ENCODE measurements at regions not wholly inside any gene's neighbourhood (a gene's known extent, or its start where the extent isn't known, plus 50 kb on each side); places are given as distances from the start of the nearest gene placed in this dataset.

- H3K4me1 ChIP-seq (ENCODE audit: insufficient read depth, low read length): no peaks in the 10 kb centered on the region
- no peak overlapping the region for H3K27ac ChIP-seq (ENCODE audit: low read depth, low read length)
- H3K9me3 ChIP-seq (ENCODE audit: control insufficient read depth in 1 of 2, low read length in 2 of 2): no peaks in the 10 kb centered on the region
- H3K36me3 Mint-ChIP-seq: no peaks in the 10 kb centered on the region
- DNase-seq: no peak
- ChIA-PET CTCF (ENCODE audit: partially characterized antibody) (no interaction called here), POLR2A (ENCODE audit: partially characterized antibody) (no interaction called here)
- H3K4me1 Mint-ChIP-seq: peaks cover 0 to 1% (median 0%) of the 10 kb centered on the region in 4 donors
- H3K4me3 Mint-ChIP-seq: no peak overlapping the region
- no peaks in the 10 kb centered on the region for H3K27me3 Mint-ChIP-seq
- no peak overlapping the region for H3K4me3 ChIP-seq (ENCODE audit: low read length in 2 of 2)
- no peaks in the 10 kb centered on the region for H3K36me3 ChIP-seq (ENCODE audit: insufficient read depth, low read length)
- peaks cover 0 to 2% (median 0%) of the 10 kb centered on the region in 8 donors for H3K9me3 Mint-ChIP-seq
- no peaks in the 10 kb centered on the region for H3K27me3 ChIP-seq (ENCODE audit: insufficient read depth, low read length)
- intact Hi-C loops (cut with micrococcal nuclease): no loop called here
- no peak overlapping the region for H3K27ac Mint-ChIP-seq
These were observed 213.1 kb downstream of the TRAM1L1 start for GRCh38 chr4:116872308-116872707.

GRCh38 chr4:116870686-116871085, 214.7 kb downstream of the TRAM1L1 start:
- Histone ChIP-seq H3K36me3 (ENCODE audit: insufficient read depth, low read length) (no peaks in the 10 kb centered on the region), H3K9me3 (ENCODE audit: control insufficient read depth in 1 of 2, low read length in 2 of 2) (no peaks in the 10 kb centered on the region), H3K4me3 (ENCODE audit: low read length in 2 of 2) (no peak overlapping the region), H3K27ac (ENCODE audit: low read depth, low read length) (no peak overlapping the region), H3K4me1 (ENCODE audit: insufficient read depth, low read length) (no peaks in the 10 kb centered on the region), H3K27me3 (ENCODE audit: insufficient read depth, low read length) (no peaks in the 10 kb centered on the region)
- no peak overlapping the region for H3K27ac Mint-ChIP-seq
- intact Hi-C loops (cut with micrococcal nuclease): no loop called here
- no peaks in the 10 kb centered on the region for H3K36me3 Mint-ChIP-seq
- ChIA-PET POLR2A (ENCODE audit: partially characterized antibody) (no interaction called here), CTCF (ENCODE audit: partially characterized antibody) (no interaction called here)
- H3K4me3 Mint-ChIP-seq: no peak overlapping the region
- peaks cover 0 to 4% (median 0%) of the 10 kb centered on the region in 8 donors for H3K9me3 Mint-ChIP-seq
- no peaks in the 10 kb centered on the region for H3K27me3 Mint-ChIP-seq
- DNase-seq: no peak
- H3K4me1 Mint-ChIP-seq: peaks cover 0 to 1% (median 0%) of the 10 kb centered on the region in 4 donors

GRCh38 chr4:116866106-116866505, 219.3 kb downstream of the TRAM1L1 start:
- DNase-seq: no peak
- intact Hi-C loops (cut with micrococcal nuclease): no loop called here
- Histone ChIP-seq H3K27ac (ENCODE audit: low read depth, low read length) (no peak overlapping the region), H3K27me3 (ENCODE audit: insufficient read depth, low read length) (no peaks in the 10 kb centered on the region), H3K4me1 (ENCODE audit: insufficient read depth, low read length) (no peaks in the 10 kb centered on the region), H3K4me3 (ENCODE audit: low read length in 2 of 2) (no peak overlapping the region), H3K9me3 (ENCODE audit: control insufficient read depth in 1 of 2, low read length in 2 of 2) (no peaks in the 10 kb centered on the region), H3K36me3 (ENCODE audit: insufficient read depth, low read length) (no peaks in the 10 kb centered on the region)
- H3K4me3 Mint-ChIP-seq: no peak overlapping the region
- ChIA-PET POLR2A (ENCODE audit: partially characterized antibody) (no interaction called here), CTCF (ENCODE audit: partially characterized antibody) (no interaction called here)
- peaks cover 0 to 6% (median 1%) of the 10 kb centered on the region in 8 donors for H3K9me3 Mint-ChIP-seq
- H3K27me3 Mint-ChIP-seq: no peaks in the 10 kb centered on the region
- H3K27ac Mint-ChIP-seq: peak overlapping the region in 1 of 7 donors; percentile 45
- no peaks in the 10 kb centered on the region for H3K36me3 Mint-ChIP-seq
- no peaks in the 10 kb centered on the region for H3K4me1 Mint-ChIP-seq

DNA sequence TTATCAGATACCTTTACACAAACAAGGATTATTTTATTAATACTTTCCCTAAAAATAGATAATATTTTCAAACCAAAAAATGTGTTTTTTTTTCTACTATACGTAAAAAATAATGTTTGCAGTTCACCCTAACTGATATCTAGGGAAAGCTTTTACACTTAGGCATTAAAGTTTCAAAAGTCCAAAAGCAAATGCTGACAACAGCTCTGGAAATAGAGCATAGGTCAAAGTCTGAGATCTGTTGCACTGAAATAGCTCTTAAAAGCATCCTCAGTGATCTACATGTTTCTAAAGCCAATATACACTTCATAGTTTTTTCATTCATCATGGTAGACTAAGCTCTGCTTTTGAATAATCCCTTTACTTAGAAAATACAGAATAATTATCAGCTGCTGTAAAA, 222.8 kb downstream of the TRAM1L1 start:
- CTCF ChIA-PET (ENCODE audit: partially characterized antibody): no interaction called here
- intact Hi-C loops (cut with micrococcal nuclease): no loop called here
- Histone ChIP-seq H3K27ac (ENCODE audit: low read depth, low read length) (no peak overlapping the region), H3K36me3 (ENCODE audit: insufficient read depth, low read length) (no peaks in the 10 kb centered on the region), H3K4me1 (ENCODE audit: insufficient read depth, low read length) (no peaks in the 10 kb centered on the region), H3K27me3 (ENCODE audit: insufficient read depth, low read length) (no peaks in the 10 kb centered on the region), H3K9me3 (ENCODE audit: control insufficient read depth in 1 of 2, low read length in 2 of 2) (no peaks in the 10 kb centered on the region), H3K4me3 (ENCODE audit: low read length in 2 of 2) (no peak overlapping the region)
- Mint-ChIP-seq H3K27ac (no peak overlapping the region), H3K9me3 (peaks cover 0 to 11% (median 2%) of the 10 kb centered on the region in 8 donors), H3K36me3 (no peaks in the 10 kb centered on the region), H3K4me3 (no peak overlapping the region), H3K27me3 (no peaks in the 10 kb centered on the region), H3K4me1 (no peaks in the 10 kb centered on the region)
- POLR2A ChIA-PET (ENCODE audit: partially characterized antibody): no interaction called here
- no peak for DNase-seq

DNA sequence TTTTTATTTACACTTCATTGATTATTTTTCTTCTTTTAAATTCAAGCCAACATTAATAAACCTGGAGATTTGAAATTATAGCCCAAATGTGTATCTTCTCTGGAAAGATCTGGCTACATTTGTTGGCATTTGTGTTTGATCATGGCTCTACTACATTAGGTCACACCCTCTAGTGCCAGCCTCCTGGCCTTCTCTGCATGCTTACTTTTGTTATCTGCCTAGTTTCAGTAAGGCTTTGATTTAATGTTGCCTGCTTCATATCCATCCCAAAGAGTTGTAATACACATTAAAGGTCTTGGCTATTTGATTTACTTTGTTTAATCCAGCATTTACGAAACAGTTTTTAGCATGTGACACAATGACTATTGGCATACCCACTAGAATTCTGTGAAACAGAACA, 224.5 kb downstream of the TRAM1L1 start:
- H3K27ac Mint-ChIP-seq: no peak overlapping the region
- no peaks in the 10 kb centered on the region for H3K36me3 ChIP-seq (ENCODE audit: insufficient read depth, low read length)
- no peaks in the 10 kb centered on the region for H3K27me3 Mint-ChIP-seq
- H3K9me3 ChIP-seq (ENCODE audit: control insufficient read depth in 1 of 2, low read length in 2 of 2): no peaks in the 10 kb centered on the region
- POLR2A ChIA-PET (ENCODE audit: partially characterized antibody): no interaction called here
- peaks cover 0 to 9% (median 2%) of the 10 kb centered on the region in 8 donors for H3K9me3 Mint-ChIP-seq
- intact Hi-C loops (cut with micrococcal nuclease): no loop called here
- H3K4me1 Mint-ChIP-seq: no peaks in the 10 kb centered on the region
- DNase-seq: no peak
- CTCF ChIA-PET (ENCODE audit: partially characterized antibody): no interaction called here
- no peak overlapping the region for H3K4me3 ChIP-seq (ENCODE audit: low read length in 2 of 2)
- no peaks in the 10 kb centered on the region for H3K27me3 ChIP-seq (ENCODE audit: insufficient read depth, low read length)
- H3K36me3 Mint-ChIP-seq: no peaks in the 10 kb centered on the region
- no peak overlapping the region for H3K27ac ChIP-seq (ENCODE audit: low read depth, low read length)
- H3K4me3 Mint-ChIP-seq: no peak overlapping the region
- no peaks in the 10 kb centered on the region for H3K4me1 ChIP-seq (ENCODE audit: insufficient read depth, low read length)

DNA sequence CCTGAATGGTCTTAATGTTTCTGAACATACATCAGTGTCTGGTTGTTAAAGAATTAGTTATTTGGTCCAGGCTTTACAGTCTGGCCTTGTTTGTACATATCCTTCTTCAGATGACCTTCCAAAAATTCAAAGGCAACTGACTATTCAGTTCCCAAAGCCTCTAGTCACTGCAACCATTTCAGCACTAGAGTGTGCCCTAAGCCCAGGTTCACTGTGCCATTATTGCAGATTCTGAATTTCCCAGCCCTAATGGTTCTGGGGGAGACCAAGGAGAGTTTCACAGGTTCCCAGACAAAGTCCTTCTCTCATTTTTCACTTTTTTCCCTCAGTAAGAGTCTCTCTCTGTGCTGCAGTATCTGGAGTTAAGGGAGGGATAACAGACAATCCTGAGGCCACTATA, 235.8 kb downstream of the TRAM1L1 start:
- H3K4me3 Mint-ChIP-seq: no peak overlapping the region
- DNase-seq: no peak
- Histone ChIP-seq H3K9me3 (ENCODE audit: control insufficient read depth in 1 of 2, low read length in 2 of 2) (no peaks in the 10 kb centered on the region), H3K4me1 (ENCODE audit: insufficient read depth, low read length) (no peaks in the 10 kb centered on the region), H3K27ac (ENCODE audit: low read depth, low read length) (no peak overlapping the region), H3K27me3 (ENCODE audit: insufficient read depth, low read length) (no peaks in the 10 kb centered on the region), H3K36me3 (ENCODE audit: insufficient read depth, low read length) (no peaks in the 10 kb centered on the region), H3K4me3 (ENCODE audit: low read length in 2 of 2) (no peak overlapping the region)
- H3K27ac Mint-ChIP-seq: no peak overlapping the region
- no peaks in the 10 kb centered on the region for H3K27me3 Mint-ChIP-seq
- H3K4me1 Mint-ChIP-seq: no peaks in the 10 kb centered on the region
- ChIA-PET CTCF (ENCODE audit: partially characterized antibody) (no interaction called here), POLR2A (ENCODE audit: partially characterized antibody) (no interaction called here)
- intact Hi-C loops (cut with micrococcal nuclease): no loop called here
- H3K9me3 Mint-ChIP-seq: peaks cover 0 to 8% (median 1%) of the 10 kb centered on the region in 8 donors
- H3K36me3 Mint-ChIP-seq: no peaks in the 10 kb centered on the region

GRCh38 chr4:116847616-116848015, 237.8 kb downstream of the TRAM1L1 start:
- Mint-ChIP-seq H3K36me3 (no peaks in the 10 kb centered on the region), H3K9me3 (peaks cover 0 to 11% (median 3%) of the 10 kb centered on the region in 8 donors), H3K27ac (no peak overlapping the region), H3K4me1 (no peaks in the 10 kb centered on the region), H3K27me3 (no peaks in the 10 kb centered on the region), H3K4me3 (no peak overlapping the region)
- CTCF ChIA-PET (ENCODE audit: partially characterized antibody): no interaction called here
- no peak overlapping the region for H3K4me3 ChIP-seq (ENCODE audit: low read length in 2 of 2)
- POLR2A ChIA-PET (ENCODE audit: partially characterized antibody): no interaction called here
- no peak overlapping the region for H3K27ac ChIP-seq (ENCODE audit: low read depth, low read length)
- H3K27me3 ChIP-seq (ENCODE audit: insufficient read depth, low read length): no peaks in the 10 kb centered on the region
- H3K9me3 ChIP-seq (ENCODE audit: control insufficient read depth in 1 of 2, low read length in 2 of 2): no peaks in the 10 kb centered on the region
- no peaks in the 10 kb centered on the region for H3K4me1 ChIP-seq (ENCODE audit: insufficient read depth, low read length)
- DNase-seq: no peak
- intact Hi-C loops (cut with micrococcal nuclease): no loop called here
- no peaks in the 10 kb centered on the region for H3K36me3 ChIP-seq (ENCODE audit: insufficient read depth, low read length)

DNA sequence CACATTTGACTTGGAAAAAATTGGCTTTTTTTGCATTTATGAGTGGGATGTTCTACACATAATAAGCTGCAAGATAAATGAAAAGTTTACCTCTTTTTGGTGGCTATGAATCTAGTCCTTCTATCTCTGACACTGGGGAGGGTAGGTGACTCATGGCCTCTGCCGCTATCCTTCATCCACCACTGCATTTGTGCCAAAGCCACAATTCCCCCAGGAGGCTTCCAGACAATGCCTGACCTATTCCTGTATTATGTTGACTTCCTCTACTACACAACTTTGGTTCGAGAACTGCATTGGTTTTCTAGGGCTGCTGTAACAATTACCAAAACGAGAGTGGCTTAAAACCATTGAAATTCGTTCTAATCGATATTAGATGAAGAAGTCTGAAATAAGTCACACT, 245.6 kb downstream of the TRAM1L1 start:
- H3K27ac ChIP-seq (ENCODE audit: low read depth, low read length): no peak overlapping the region
- no peaks in the 10 kb centered on the region for H3K27me3 ChIP-seq (ENCODE audit: insufficient read depth, low read length)
- intact Hi-C loops (cut with micrococcal nuclease): no loop called here
- H3K36me3 ChIP-seq (ENCODE audit: insufficient read depth, low read length): no peaks in the 10 kb centered on the region
- H3K4me3 Mint-ChIP-seq: no peak overlapping the region
- no peak overlapping the region for H3K4me3 ChIP-seq (ENCODE audit: low read length in 2 of 2)
- POLR2A ChIA-PET (ENCODE audit: partially characterized antibody): no interaction called here
- H3K27me3 Mint-ChIP-seq: no peaks in the 10 kb centered on the region
- no peaks in the 10 kb centered on the region for H3K4me1 ChIP-seq (ENCODE audit: insufficient read depth, low read length)
- no peak overlapping the region for H3K27ac Mint-ChIP-seq
- no peaks in the 10 kb centered on the region for H3K4me1 Mint-ChIP-seq
- CTCF ChIA-PET (ENCODE audit: partially characterized antibody): no interaction called here
- no peaks in the 10 kb centered on the region for H3K36me3 Mint-ChIP-seq
- H3K9me3 Mint-ChIP-seq: peaks cover 2 to 7% (median 5%) of the 10 kb centered on the region in 8 donors
- no peak for DNase-seq
- no peaks in the 10 kb centered on the region for H3K9me3 ChIP-seq (ENCODE audit: control insufficient read depth in 1 of 2, low read length in 2 of 2)
